ENCODE measurements at regions not wholly inside any gene's neighbourhood (a gene's known extent, or its start where the extent isn't known, plus 50 kb on each side); places are given as distances from the start of the nearest gene placed in this dataset.

GRCh38 chr15:96960711-96961480 is 630.4 kb downstream of the NR2F2 start:
- intact Hi-C loops (cut with micrococcal nuclease) (no loop called here), in situ Hi-C loops (cut with MboI) (no loop called here)
- DNase-seq (ENCODE audit: extremely low read depth in 1 of 4, low spot score in 3 of 4) (no peak), ATAC-seq (no peak), FAIRE-seq (no peak)
- Histone ChIP-seq H3K4me3 (no peak overlapping the region), H3K4me2 (ENCODE audit: insufficient read depth, low read length) (no peak overlapping the region), H2AFZ (ENCODE audit: low read depth, low read length) (no peak overlapping the region), H3K36me3 (ENCODE audit: control insufficient read depth, insufficient read depth, low read length) (no peaks in the 10 kb centered on the region), H3K4me1 (replicated peaks in 1 of 2; ENCODE audit: control insufficient read depth in 2 of 2, insufficient read depth in 2 of 2, low read length in 2 of 2) (no peaks in the 10 kb centered on the region), H3K9ac (ENCODE audit: insufficient read depth in 1 of 2, low read depth in 2 of 2, low read length in 2 of 2) (no peak overlapping the region), H4K20me1 (replicated peaks; ENCODE audit: control insufficient read depth, insufficient read depth, low read length) (no peaks in the 10 kb centered on the region; the same call in 1 of the 2 replicates), H3K9me3 (replicated peaks; ENCODE audit: control insufficient read depth, insufficient read depth, low read depth, low read length) (no peaks in the 10 kb centered on the region), H3K9me1 (ENCODE audit: control insufficient read depth, insufficient read depth, low read length) (no peaks in the 10 kb centered on the region), H3K27ac (ENCODE audit: extremely low read depth, low read depth, low read length) (no peak overlapping the region), H3K79me2 (ENCODE audit: control insufficient read depth, insufficient read depth, low read length) (no peaks in the 10 kb centered on the region), H3K27me3 (ENCODE audit: control insufficient read depth in 2 of 2, insufficient read depth in 2 of 2, low read length in 2 of 2) (no peaks in the 10 kb centered on the region)
- 0% methylated on average over 3 of the region's 4 CpGs for WGBS (ENCODE audit: insufficient coverage, low coverage, missing lambda C conversion rate)
- CTCF ChIA-PET (ENCODE audit: low intra/inter-chr PET ratio): no interaction called here
- no TSS peak for BruUV-seq (replicated peaks)
- POLR2A ChIA-PET: no interaction called here
- TF ChIP-seq C11orf30 (IDR thresholded peaks at IDR 0.05; ENCODE audit: low read depth) (no peak), NFIC (IDR thresholded peaks at IDR 0.05) (no peak), PTBP1 (IDR thresholded peaks at IDR 0.05; ENCODE audit: low read depth, low read length) (no peak), THRA (IDR thresholded peaks at IDR 0.05) (no peak), HEY1 (CRISPR knock-in tag; IDR thresholded peaks at IDR 0.05; ENCODE audit: borderline replicate concordance) (no peak), MYNN (IDR thresholded peaks at IDR 0.05) (no peak), MYNN (CRISPR knock-in tag; IDR thresholded peaks at IDR 0.05) (no peak), TRIM28 (IDR thresholded peaks at IDR 0.05) (no peak), CHD2 (IDR thresholded peaks at IDR 0.05; ENCODE audit: low read depth, low read length) (no peak), ZNF436 (CRISPR knock-in tag; IDR thresholded peaks at IDR 0.05) (no peak), ZNF75A (CRISPR knock-in tag; IDR thresholded peaks at IDR 0.05) (no peak), ZBTB43 (CRISPR knock-in tag; IDR thresholded peaks at IDR 0.05) (no peak), MCM7 (IDR thresholded peaks at IDR 0.05) (no peak)
- TF ChIP-seq, protein P1, sequence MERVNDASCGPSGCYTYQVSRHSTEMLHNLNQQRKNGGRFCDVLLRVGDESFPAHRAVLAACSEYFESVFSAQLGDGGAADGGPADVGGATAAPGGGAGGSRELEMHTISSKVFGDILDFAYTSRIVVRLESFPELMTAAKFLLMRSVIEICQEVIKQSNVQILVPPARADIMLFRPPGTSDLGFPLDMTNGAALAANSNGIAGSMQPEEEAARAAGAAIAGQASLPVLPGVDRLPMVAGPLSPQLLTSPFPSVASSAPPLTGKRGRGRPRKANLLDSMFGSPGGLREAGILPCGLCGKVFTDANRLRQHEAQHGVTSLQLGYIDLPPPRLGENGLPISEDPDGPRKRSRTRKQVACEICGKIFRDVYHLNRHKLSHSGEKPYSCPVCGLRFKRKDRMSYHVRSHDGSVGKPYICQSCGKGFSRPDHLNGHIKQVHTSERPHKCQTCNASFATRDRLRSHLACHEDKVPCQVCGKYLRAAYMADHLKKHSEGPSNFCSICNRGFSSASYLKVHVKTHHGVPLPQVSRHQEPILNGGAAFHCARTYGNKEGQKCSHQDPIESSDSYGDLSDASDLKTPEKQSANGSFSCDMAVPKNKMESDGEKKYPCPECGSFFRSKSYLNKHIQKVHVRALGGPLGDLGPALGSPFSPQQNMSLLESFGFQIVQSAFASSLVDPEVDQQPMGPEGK (CRISPR knock-in tag; IDR thresholded peaks at IDR 0.05; ENCODE audit: borderline replicate concordance): no peak
- TF ChIP-seq, protein P2, sequence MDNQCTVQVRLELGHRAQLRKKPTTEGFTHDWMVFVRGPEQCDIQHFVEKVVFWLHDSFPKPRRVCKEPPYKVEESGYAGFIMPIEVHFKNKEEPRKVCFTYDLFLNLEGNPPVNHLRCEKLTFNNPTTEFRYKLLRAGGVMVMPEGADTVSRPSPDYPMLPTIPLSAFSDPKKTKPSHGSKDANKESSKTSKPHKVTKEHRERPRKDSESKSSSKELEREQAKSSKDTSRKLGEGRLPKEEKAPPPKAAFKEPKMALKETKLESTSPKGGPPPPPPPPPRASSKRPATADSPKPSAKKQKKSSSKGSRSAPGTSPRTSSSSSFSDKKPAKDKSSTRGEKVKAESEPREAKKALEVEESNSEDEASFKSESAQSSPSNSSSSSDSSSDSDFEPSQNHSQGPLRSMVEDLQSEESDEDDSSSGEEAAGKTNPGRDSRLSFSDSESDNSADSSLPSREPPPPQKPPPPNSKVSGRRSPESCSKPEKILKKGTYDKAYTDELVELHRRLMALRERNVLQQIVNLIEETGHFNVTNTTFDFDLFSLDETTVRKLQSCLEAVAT (IDR thresholded peaks at IDR 0.05): no peak
- TF ChIP-seq, protein P3, sequence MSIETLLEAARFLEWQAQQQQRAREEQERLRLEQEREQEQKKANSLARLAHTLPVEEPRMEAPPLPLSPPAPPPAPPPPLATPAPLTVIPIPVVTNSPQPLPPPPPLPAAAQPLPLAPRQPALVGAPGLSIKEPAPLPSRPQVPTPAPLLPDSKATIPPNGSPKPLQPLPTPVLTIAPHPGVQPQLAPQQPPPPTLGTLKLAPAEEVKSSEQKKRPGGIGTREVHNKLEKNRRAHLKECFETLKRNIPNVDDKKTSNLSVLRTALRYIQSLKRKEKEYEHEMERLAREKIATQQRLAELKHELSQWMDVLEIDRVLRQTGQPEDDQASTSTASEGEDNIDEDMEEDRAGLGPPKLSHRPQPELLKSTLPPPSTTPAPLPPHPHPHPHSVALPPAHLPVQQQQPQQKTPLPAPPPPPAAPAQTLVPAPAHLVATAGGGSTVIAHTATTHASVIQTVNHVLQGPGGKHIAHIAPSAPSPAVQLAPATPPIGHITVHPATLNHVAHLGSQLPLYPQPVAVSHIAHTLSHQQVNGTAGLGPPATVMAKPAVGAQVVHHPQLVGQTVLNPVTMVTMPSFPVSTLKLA (conservative IDR thresholded peaks at IDR 0.05): no peak

Data from K562 (cell line).